ENCODE measurements at regions not wholly inside any gene's neighbourhood (a gene's known extent, or its start where the extent isn't known, plus 50 kb on each side); places are given as distances from the start of the nearest gene placed in this dataset.

DNA sequence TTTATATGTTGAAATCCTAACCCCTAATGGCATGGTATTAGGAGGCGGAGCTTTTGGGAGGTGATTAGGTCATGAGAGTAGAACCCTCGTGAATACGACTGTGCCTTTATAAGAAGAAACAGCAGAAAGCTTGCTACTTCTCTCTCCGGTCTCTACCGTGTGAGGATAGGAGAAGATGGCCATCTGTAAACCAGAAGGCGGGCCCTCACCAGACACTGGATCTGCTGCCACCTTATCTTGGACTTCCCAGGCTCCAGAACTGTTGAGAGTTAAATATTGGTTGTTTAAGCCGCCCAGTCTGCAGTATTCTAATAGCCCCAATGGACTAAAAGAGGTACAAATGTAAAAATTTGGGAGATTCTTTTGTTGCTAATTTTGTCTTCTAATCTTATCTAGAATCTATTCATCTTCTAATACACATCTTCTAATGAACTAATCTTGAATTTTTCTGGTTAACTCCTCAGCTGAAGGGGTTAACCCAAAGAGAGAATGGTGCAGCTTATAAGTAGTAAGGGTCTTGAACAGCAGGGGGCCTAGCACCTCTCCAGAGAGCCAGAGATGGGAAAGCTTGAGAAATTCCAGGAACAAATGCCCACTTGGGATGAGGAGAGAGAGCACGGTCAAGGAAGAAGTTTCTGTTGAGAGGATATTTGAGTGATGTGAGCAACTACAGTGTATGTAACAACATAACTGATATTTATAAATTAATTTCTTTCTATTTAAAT is 264.0 kb upstream of the GRIP1 start:
- TF ChIP-seq POLR2A (IDR thresholded peaks at IDR 0.05) = no peak
- TF ChIP-seq CTCF (IDR thresholded peaks at IDR 0.05) = no peak

All from lower leg skin (tissue), 3 donors.